ENCODE measurements at regions not wholly inside any gene's neighbourhood (a gene's known extent, or its start where the extent isn't known, plus 50 kb on each side); places are given as distances from the start of the nearest gene placed in this dataset.

GRCh38 chr4:103307453-103308247 lies 109.5 kb upstream of the CENPE start:
- H3K27ac ChIP-seq: no peak overlapping the region
- TF ChIP-seq CTCF (IDR thresholded peaks at IDR 0.05): no peak
- no peak for TF ChIP-seq ZFX (IDR thresholded peaks at IDR 0.05; ENCODE audit: borderline replicate concordance)

GRCh38 chr4:103306870-103307375 lies 108.8 kb upstream of the CENPE start:
- TF ChIP-seq ZFX (IDR thresholded peaks at IDR 0.05; ENCODE audit: borderline replicate concordance) (no peak), CTCF (IDR thresholded peaks at IDR 0.05) (no peak)
- H3K27ac ChIP-seq: no peak overlapping the region

GRCh38 chr4:103305355-103305754 lies 107.2 kb upstream of the CENPE start:
- no peak overlapping the region for H3K27ac ChIP-seq
- no peak for TF ChIP-seq CTCF (IDR thresholded peaks at IDR 0.05)

- no peak for TF ChIP-seq ZFX (IDR thresholded peaks at IDR 0.05; ENCODE audit: borderline replicate concordance)
- no peak for TF ChIP-seq CTCF (IDR thresholded peaks at IDR 0.05)
- no peak overlapping the region for H3K27ac ChIP-seq
Measured at GRCh38 chr4:103303011-103303410, 104.9 kb upstream of the CENPE start.

- TF ChIP-seq ZFX (IDR thresholded peaks at IDR 0.05; ENCODE audit: borderline replicate concordance) (no peak), CTCF (IDR thresholded peaks at IDR 0.05) (no peak)
- H3K27ac ChIP-seq: no peak overlapping the region
Measured at GRCh38 chr4:103292959-103293358, 94.8 kb upstream of the CENPE start.

GRCh38 chr4:103292373-103292772 lies 94.2 kb upstream of the CENPE start:
- TF ChIP-seq ZFX (IDR thresholded peaks at IDR 0.05; ENCODE audit: borderline replicate concordance) (no peak), CTCF (IDR thresholded peaks at IDR 0.05) (no peak)

GRCh38 chr4:103289186-103289585 lies 91.0 kb upstream of the CENPE start:
- TF ChIP-seq CTCF (IDR thresholded peaks at IDR 0.05) (no peak), ZFX (IDR thresholded peaks at IDR 0.05; ENCODE audit: borderline replicate concordance) (no peak)
- H3K27ac ChIP-seq: no peak overlapping the region

More at GRCh38 chr4:103292373-103292772, 94.2 kb upstream of the CENPE start:
- no peak overlapping the region for H3K27ac ChIP-seq

Data from 22Rv1 (cell line).